Activated T-helper 1 cell treated with anti-CD3 and anti-CD28 coated beads, Interleukin-12 subunit alpha, Interleukin-12 subunit beta, Interleukin-2, Interleukin-4 antibody, amounts not matched to agents 30 ng/mL and 10 ng/mL and 1 ng/mL, durations not matched to agents 14 hours and 24 hours and 36 hours (primary cell): ENCODE measurements at regions not wholly inside any gene's neighbourhood (a gene's known extent, or its start where the extent isn't known, plus 50 kb on each side); places are given as distances from the start of the nearest gene placed in this dataset.

Experiments
- DNase-seq: peaks from one replicate; pipeline ENCODE4 v3.0.0; 2021; ENCODE audit warnings: low spot score
- H3K27ac Mint-ChIP-seq: one replicate; pipeline ENCODE4 v1.8.0; 2021; ENCODE audit warnings: mild to moderate bottlenecking, mixed read lengths
- H3K27me3 Mint-ChIP-seq: one replicate; pipeline ENCODE4 v1.8.0; 2022; ENCODE audit warnings: mild to moderate bottlenecking, moderate library complexity, mixed read lengths; ENCODE audit not compliant: insufficient read depth
- H3K36me3 Mint-ChIP-seq: one replicate; pipeline ENCODE4 v1.8.0; 2021; ENCODE audit warnings: low read depth, mixed read lengths
- H3K4me1 Mint-ChIP-seq: one replicate; pipeline ENCODE4 v1.8.0; 2021; ENCODE audit warnings: low read depth, mixed read lengths
- H3K4me3 Mint-ChIP-seq: one replicate; pipeline ENCODE4 v1.8.0; 2021; ENCODE audit warnings: mild to moderate bottlenecking, moderate library complexity, mixed read lengths
- H3K9me3 Mint-ChIP-seq: one replicate; pipeline ENCODE4 v1.8.0; 2021; ENCODE audit warnings: mixed read lengths
- intact Hi-C: fragments of 100-400 bp; cut with micrococcal nuclease; formaldehyde crosslinking; loops from one replicate; pipeline ENCODE4 v1.15.1; 2024

DNA sequence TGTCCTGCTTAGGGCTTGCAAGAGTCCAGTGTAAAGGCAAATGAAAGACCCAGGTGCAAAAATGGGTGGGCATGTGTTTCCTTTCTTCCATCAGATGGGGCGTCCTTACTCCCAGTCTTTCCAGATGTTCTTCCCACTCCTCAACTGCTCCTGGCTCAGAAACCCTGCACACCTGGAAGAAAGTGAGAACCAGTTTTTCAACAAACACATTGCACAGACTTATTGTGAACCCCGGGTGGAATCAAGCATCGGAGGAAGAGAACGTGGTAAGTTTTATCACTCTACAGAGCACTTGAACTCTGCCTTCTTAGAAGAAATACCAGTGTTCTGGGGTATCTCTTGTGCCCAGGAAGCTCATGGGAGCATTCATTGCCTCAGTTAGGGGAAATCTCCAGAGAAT, 93.3 kb downstream of the TMX1 start:
- H3K4me3 Mint-ChIP-seq: no peak overlapping the region
- DNase-seq: no peak
- no peak overlapping the region for H3K27ac Mint-ChIP-seq
- H3K36me3 Mint-ChIP-seq: no peaks in the 10 kb centered on the region
- H3K9me3 Mint-ChIP-seq: no peaks in the 10 kb centered on the region
- peaks cover 4% of the 10 kb centered on the region for H3K27me3 Mint-ChIP-seq
- intact Hi-C loops: no loop called here
- peaks cover 5% of the 10 kb centered on the region for H3K4me1 Mint-ChIP-seq

DNA sequence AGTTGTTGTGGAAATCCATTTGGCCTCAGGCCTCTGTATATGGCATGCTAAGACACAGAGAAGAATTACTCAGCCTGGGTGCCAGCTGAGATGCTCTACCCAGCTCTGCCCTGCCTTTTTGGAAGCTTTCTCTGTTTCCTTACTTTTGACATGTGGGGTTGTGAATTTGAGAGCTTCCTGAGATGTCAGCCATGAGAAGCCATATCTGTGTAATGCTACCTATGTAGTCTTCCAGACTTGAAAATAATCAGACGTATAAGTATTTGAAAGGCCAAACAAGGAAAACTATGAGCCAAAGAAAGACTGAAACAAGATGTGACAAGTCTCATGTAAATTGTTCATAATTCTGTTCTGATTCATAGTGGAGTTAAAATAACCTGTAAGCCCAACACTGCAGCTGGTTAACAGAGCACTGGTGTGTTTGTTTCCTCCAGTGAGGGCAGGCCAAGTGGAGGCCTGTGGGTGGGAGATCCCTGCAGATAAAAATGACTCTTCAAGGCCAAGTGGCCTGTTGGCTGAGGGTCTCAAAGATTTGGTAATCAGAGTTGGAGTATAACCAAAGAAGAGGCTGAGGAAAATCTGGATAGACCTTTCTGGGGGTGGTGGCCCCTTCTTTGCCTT, 94.0 kb downstream of the TMX1 start:
- Mint-ChIP-seq H3K27me3 (peaks cover 6% of the 10 kb centered on the region), H3K36me3 (no peaks in the 10 kb centered on the region), H3K27ac (no peak overlapping the region), H3K4me1 (no peaks in the 10 kb centered on the region), H3K4me3 (no peak overlapping the region), H3K9me3 (no peaks in the 10 kb centered on the region)
- DNase-seq: no peak
- intact Hi-C loops: no loop called here

DNA sequence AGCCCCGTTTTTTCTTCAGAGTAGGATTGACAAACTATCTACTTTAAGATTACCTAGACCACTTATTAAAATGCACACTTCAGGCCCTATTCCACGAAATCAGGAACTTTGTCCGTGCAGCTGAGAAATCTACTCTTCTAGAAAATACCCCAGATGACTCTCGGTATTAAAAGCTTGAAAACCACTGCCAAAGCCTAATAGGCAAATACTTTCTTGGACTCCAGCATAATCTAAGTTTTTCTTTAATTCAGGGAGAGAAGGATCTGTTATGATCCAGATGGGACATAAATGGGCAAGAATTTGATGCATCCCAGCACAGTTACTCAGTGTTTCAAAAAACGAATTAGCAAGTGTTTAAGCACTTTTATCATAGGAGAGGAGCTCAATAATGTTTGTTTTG, 94.5 kb downstream of the TMX1 start:
- no peak overlapping the region for H3K4me3 Mint-ChIP-seq
- peaks cover 8% of the 10 kb centered on the region for H3K27me3 Mint-ChIP-seq
- DNase-seq: no peak
- H3K4me1 Mint-ChIP-seq: no peaks in the 10 kb centered on the region
- intact Hi-C loops: no loop called here
- no peaks in the 10 kb centered on the region for H3K9me3 Mint-ChIP-seq
- no peaks in the 10 kb centered on the region for H3K36me3 Mint-ChIP-seq
- no peak overlapping the region for H3K27ac Mint-ChIP-seq

DNA sequence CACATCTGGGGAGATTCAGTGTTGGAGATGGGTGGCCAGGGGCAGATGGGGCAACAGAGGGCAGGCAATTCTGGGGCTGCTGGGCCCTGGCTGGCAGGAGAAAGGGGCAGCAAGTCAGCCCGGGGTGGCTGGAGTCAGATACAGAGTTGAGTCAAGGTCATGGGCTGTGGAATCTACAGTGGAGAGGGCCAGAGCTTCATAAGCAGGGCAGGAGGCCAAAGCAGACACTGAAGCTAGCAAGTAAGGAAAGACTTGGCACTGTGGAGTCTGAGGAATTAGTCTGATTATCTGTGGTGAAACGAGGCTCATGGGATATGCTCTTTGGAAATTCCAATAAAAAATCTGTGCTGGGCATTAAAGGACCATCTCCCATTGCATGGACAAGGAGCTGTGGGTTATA, 95.5 kb downstream of the TMX1 start:
- Mint-ChIP-seq H3K27me3 (peaks cover 8% of the 10 kb centered on the region), H3K27ac (no peak overlapping the region), H3K9me3 (no peaks in the 10 kb centered on the region), H3K4me3 (no peak overlapping the region), H3K4me1 (no peaks in the 10 kb centered on the region), H3K36me3 (no peaks in the 10 kb centered on the region)
- intact Hi-C loops: no loop called here
- no peak for DNase-seq

DNA sequence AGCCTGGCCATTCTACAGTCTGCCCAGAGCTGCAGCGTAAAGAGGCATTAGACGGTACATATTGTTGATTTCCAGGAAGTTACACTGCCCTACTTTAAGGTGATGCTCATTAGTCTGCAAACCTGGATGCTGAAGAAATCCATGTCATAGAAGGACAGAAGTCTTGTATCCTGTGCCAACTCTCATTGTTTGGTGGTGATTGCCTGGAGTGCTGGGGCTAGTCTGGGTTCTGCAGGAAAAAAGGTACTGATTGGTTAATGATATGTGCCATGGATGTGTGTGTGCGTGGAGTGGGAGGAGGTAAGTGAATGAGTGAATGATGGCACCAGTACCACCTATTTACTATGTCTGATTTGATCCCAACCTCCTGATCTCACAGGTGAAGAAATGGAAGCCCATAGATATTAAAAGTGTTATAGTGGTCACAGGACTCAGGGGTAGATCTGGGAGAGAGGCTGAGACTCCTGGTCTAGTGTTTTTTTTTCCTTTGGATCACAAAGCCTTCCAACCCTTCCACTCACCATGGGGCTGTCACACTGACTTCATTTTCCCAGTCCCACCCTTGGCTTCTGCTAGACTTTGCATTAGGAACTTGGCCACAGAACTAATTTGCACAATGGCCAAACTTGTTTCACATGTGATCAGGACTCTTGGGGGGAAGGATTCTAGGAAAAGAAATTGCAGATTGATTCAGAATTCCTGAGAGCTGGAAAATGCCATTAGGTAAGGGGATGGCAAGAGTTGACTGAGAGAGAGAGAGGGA, 96.1 kb downstream of the TMX1 start:
- no peak overlapping the region for H3K27ac Mint-ChIP-seq
- no peaks in the 10 kb centered on the region for H3K36me3 Mint-ChIP-seq
- peaks cover 8% of the 10 kb centered on the region for H3K27me3 Mint-ChIP-seq
- no peaks in the 10 kb centered on the region for H3K9me3 Mint-ChIP-seq
- intact Hi-C loops: no loop called here
- DNase-seq: no peak
- H3K4me3 Mint-ChIP-seq: no peak overlapping the region
- H3K4me1 Mint-ChIP-seq: no peaks in the 10 kb centered on the region

DNA sequence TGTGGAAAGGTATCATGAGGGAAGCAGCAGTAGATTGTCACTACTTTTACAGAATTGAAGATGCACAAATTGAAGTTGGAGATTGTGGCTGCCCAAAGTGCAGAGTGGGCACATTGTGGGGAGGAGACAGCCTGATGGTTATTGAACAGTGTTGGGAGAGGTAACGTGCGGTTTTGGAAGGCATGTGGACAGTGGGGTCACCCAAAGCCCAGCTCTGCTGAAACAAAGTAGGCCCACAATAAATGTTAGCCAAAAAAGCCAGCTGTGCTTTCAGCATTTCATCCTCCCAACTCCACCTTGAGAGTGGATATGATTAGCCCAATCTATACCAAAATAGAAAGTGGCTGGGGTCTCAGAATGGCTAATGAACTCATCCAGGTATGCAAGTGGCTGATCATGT, 96.7 kb downstream of the TMX1 start:
- intact Hi-C loops: no loop called here
- no peak overlapping the region for H3K4me3 Mint-ChIP-seq
- H3K4me1 Mint-ChIP-seq: no peaks in the 10 kb centered on the region
- H3K9me3 Mint-ChIP-seq: no peaks in the 10 kb centered on the region
- no peak for DNase-seq
- no peak overlapping the region for H3K27ac Mint-ChIP-seq
- H3K36me3 Mint-ChIP-seq: no peaks in the 10 kb centered on the region
- H3K27me3 Mint-ChIP-seq: peaks cover 7% of the 10 kb centered on the region

DNA sequence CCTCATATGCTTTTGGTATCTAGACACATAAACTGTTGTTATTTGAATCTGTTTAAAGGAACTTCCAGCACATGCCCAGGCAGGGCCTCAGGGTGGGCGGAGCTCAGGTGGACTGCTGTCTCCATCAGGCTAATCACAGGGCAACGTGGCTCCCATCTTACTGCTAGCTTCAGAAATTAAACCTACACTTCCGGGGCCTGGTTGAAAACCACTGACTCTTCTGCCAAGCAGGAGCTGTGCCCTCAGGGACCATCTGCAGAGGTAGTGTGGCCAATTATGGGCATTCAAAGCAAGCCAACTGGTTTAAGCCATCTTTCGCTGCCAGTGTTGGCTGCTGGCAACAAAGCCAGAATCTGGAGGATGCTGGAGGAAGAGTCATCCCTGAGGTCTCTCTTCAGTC, 97.5 kb downstream of the TMX1 start:
- Mint-ChIP-seq H3K27ac (no peak overlapping the region), H3K4me1 (no peaks in the 10 kb centered on the region), H3K36me3 (no peaks in the 10 kb centered on the region), H3K4me3 (no peak overlapping the region), H3K27me3 (peaks cover 6% of the 10 kb centered on the region), H3K9me3 (no peaks in the 10 kb centered on the region)
- intact Hi-C loops: no loop called here
- no peak for DNase-seq

DNA sequence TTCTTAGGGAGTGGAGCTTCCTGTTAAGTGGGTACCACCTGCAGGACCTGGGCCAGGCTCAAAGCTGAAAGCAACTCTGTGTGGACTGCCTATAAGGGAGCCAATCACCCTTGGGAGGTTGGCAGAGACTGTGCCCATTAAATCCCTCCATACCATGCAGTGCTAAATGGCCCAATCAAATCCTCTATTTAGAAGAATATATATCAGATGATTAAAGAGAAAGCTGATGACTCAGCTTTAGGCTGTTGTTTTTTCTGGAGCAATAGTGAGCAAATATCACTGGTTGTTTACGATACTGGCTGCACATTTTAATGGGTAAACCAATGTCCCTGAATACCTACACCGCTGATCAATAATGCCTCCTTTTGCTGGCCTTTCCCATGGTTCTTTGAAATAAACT, 101.3 kb downstream of the TMX1 start:
- Mint-ChIP-seq H3K4me3 (no peak overlapping the region), H3K27ac (no peak overlapping the region), H3K27me3 (peaks cover 5% of the 10 kb centered on the region), H3K4me1 (no peaks in the 10 kb centered on the region), H3K9me3 (no peaks in the 10 kb centered on the region), H3K36me3 (no peaks in the 10 kb centered on the region)
- DNase-seq: no peak
- intact Hi-C loops: no loop called here

DNA sequence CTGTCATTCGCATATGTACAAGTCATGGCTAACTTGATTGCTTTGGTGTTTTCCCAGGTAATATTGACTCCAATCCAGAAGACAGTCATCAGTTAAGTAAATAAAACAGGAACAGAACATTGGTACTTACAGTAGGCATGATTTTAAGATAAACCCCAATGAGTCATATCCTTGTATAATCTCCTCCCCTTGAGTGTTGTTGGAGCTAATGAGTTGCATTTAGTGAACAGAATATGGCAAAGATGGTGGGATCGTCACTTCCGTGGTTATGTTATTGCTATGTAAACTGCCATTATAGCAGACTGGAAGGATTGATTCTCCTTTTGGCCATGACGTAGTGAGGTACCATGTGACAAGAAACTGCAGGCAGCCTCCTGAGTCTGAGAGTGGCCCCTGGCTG, 102.2 kb downstream of the TMX1 start:
- no peak for DNase-seq
- H3K4me1 Mint-ChIP-seq: no peaks in the 10 kb centered on the region
- no peak overlapping the region for H3K4me3 Mint-ChIP-seq
- no peaks in the 10 kb centered on the region for H3K36me3 Mint-ChIP-seq
- H3K27ac Mint-ChIP-seq: no peak overlapping the region
- H3K27me3 Mint-ChIP-seq: peaks cover 5% of the 10 kb centered on the region
- no peaks in the 10 kb centered on the region for H3K9me3 Mint-ChIP-seq
- intact Hi-C loops: no loop called here

DNA sequence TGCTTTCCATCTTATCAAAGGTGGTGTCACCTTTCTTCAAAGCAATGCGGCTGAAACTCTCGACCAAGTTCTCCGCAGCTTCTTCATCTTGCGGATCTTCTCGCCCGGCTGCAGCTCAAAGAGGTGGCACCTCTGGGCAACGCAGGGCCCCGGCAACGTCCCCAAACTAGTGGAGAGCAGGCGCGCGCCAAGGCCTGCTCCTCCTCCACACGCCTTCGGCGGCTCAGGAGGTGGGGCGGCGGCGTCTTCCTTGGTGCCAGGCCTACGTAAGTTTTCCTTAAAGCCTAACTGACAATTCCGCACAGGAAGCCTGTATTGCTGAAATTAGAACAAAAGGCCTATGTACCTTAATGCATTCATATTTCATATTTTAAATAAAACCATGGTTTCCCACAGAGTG, 112.0 kb downstream of the TMX1 start:
- Mint-ChIP-seq H3K36me3 (no peaks in the 10 kb centered on the region), H3K4me1 (no peaks in the 10 kb centered on the region), H3K4me3 (no peak overlapping the region), H3K9me3 (peaks cover 3% of the 10 kb centered on the region), H3K27me3 (peaks cover 3% of the 10 kb centered on the region), H3K27ac (no peak overlapping the region)
- no peak for DNase-seq
- intact Hi-C loops: no loop called here

DNA sequence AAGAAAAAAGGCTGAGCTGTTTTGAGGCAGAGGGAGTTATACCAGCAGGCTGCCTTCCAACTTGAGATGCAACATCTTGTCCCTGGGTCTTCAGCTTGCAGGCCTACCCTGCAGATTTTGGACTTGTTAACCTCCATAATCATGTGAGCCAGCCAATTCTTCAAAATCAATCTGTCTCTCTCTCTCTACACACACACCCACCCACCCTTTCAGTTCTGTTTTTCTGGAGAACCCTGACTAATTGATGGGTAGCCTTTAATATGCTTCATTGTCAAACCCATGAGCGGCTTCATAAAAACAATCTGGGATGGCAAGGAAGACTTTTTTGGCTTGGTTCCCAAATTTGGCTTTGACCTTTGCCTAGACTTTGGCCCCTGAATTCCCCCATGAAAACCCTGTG, 113.9 kb downstream of the TMX1 start:
- Mint-ChIP-seq H3K27ac (no peak overlapping the region), H3K9me3 (peaks cover 3% of the 10 kb centered on the region), H3K4me1 (no peaks in the 10 kb centered on the region), H3K27me3 (peaks cover 3% of the 10 kb centered on the region), H3K4me3 (no peak overlapping the region), H3K36me3 (no peaks in the 10 kb centered on the region)
- no peak for DNase-seq
- intact Hi-C loops: no loop called here

DNA sequence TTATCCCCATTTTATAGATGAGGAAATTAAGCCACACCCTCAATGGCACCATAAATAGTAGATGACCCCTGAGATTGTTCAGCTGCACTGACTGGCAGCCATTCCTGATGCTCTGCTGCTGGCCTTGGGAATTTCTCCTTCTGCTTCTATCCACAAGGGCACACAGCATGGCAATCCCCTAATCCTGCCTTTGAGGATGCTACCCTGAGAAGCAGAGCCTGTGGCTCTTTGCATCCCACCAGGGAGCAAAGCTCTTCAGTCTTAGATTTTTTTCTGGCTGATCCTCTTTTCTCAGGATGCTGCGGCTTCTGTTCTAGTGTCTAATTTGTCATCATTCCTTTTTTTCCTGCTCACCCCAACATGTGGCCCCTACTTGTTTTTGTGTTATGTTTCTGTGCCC, 114.8 kb downstream of the TMX1 start:
- no peak for DNase-seq
- Mint-ChIP-seq H3K27ac (no peak overlapping the region), H3K9me3 (no peaks in the 10 kb centered on the region), H3K4me3 (no peak overlapping the region), H3K4me1 (no peaks in the 10 kb centered on the region), H3K36me3 (no peaks in the 10 kb centered on the region), H3K27me3 (peaks cover 5% of the 10 kb centered on the region)
- intact Hi-C loops: no loop called here

DNA sequence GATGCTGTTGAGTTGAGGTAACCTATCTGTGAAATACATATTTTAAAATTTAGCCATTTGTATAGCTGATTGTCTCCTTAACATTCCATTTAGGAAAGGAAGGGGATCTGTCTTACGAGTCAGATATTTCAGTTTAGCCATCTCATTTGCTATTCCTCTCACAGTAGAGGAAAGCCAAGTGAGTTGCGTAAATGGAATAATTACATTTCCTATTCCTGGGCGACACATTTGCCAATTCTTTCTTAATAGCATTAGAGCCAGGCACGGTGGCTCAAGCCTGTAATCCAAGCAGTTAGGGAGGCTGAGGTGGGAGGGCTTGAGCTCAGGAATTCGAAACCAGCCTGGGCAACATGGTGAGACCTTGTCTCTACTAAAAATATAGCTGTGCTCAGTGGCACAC, 116.3 kb downstream of the TMX1 start:
- no peak for DNase-seq
- Mint-ChIP-seq H3K27ac (no peak overlapping the region), H3K36me3 (no peaks in the 10 kb centered on the region), H3K9me3 (no peaks in the 10 kb centered on the region), H3K27me3 (peaks cover 5% of the 10 kb centered on the region), H3K4me1 (no peaks in the 10 kb centered on the region), H3K4me3 (no peak overlapping the region)
- intact Hi-C loops: no loop called here

DNA sequence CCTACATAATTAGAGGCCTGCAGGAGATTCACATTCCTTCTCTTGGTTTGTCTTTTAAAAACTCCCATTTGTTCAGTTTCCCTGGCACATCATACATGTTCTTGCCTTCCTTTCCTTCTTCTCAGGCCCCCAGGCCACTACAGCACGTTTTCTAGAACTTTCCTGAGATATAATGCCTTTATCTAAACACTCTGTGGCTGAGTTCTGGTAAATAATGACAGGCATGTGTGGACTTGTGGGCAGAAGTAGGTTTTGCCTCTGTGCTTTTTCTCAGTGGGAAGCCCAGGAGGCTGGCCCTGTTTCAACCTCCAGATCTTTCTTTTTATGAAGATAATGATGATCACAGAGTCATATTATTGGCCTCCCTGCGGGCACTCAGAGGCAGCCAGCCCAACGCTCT, 117.2 kb downstream of the TMX1 start:
- Mint-ChIP-seq H3K27me3 (peaks cover 5% of the 10 kb centered on the region), H3K9me3 (no peaks in the 10 kb centered on the region), H3K36me3 (no peaks in the 10 kb centered on the region), H3K4me3 (no peak overlapping the region), H3K27ac (no peak overlapping the region), H3K4me1 (no peaks in the 10 kb centered on the region)
- intact Hi-C loops: no loop called here
- DNase-seq: no peak
